T-helper 2 cell treated with Interferon-gamma antibody and Interleukin-4, amounts not matched to agents 5 μg/mL and 100 μg/mL, for 36 hours (primary cell): ENCODE measurements at regions not wholly inside any gene's neighbourhood (a gene's known extent, or its start where the extent isn't known, plus 50 kb on each side); places are given as distances from the start of the nearest gene placed in this dataset.

ENCODE experiments used
- DNase-seq: peaks from one replicate; pipeline ENCODE4 v3.0.0; 2021; ENCODE audit warnings: low spot score
- H3K27ac Mint-ChIP-seq: one replicate; pipeline ENCODE4 v1.8.0; 2021; ENCODE audit warnings: mild to moderate bottlenecking, mixed read lengths
- H3K27me3 Mint-ChIP-seq: one replicate; pipeline ENCODE4 v1.8.0; 2021; ENCODE audit warnings: low read depth, mixed read lengths
- H3K36me3 Mint-ChIP-seq: one replicate; pipeline ENCODE4 v1.8.0; 2021; ENCODE audit warnings: low read depth, mixed read lengths
- H3K4me1 Mint-ChIP-seq: one replicate; pipeline ENCODE4 v1.8.0; 2021; ENCODE audit warnings: low read depth, mixed read lengths
- H3K4me3 Mint-ChIP-seq: one replicate; pipeline ENCODE4 v1.8.0; 2022; ENCODE audit warnings: mild to moderate bottlenecking, moderate library complexity, mixed read lengths
- H3K9me3 Mint-ChIP-seq: one replicate; pipeline ENCODE4 v1.8.0; 2021; ENCODE audit warnings: mixed read lengths

DNA sequence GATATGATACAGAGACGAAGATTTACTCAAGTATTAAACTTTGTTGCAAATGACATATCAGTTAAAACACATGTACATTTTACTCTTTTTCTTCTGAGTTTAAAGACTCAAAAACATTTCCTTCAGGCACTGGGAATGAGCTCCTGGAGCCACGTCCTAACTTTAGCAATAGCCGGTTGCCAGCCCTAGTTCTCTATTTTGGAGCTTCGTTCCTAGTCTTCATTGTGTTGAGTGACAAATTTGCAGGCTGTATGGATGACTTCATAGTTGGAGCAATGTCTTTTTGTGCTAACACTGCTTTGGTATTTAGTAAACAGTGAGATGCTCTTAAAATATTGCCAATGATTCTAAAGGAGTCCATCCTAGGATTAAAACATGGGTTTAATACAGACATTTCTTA, 190.9 kb downstream of the FAT4 start:
- no peak for DNase-seq
- Mint-ChIP-seq H3K4me3 (no peak overlapping the region), H3K27me3 (no peaks in the 10 kb centered on the region), H3K27ac (no peak overlapping the region), H3K36me3 (no peaks in the 10 kb centered on the region), H3K4me1 (no peaks in the 10 kb centered on the region), H3K9me3 (no peaks in the 10 kb centered on the region)

DNA sequence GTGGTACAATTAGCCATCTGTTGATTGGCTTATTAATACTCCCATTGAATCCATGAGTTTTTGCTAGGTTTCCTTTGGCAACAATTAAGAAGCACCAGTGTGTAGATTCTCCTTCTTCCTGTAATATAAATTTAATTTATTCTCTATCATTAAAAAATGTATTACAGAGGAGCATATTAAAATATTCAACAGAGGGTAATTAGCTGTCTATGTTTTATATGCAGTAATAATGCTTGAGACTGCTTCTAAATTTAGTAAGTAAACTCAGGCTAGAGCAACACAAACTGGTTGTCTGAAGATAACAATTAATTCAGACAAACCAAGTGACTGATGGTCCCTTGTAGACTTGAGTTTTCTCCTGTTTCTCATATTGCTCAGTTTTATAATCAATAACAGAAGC, 192.4 kb downstream of the FAT4 start:
- no peaks in the 10 kb centered on the region for H3K36me3 Mint-ChIP-seq
- no peak overlapping the region for H3K27ac Mint-ChIP-seq
- H3K9me3 Mint-ChIP-seq, result no peaks in the 10 kb centered on the region
- no peaks in the 10 kb centered on the region for H3K27me3 Mint-ChIP-seq
- no peak overlapping the region for H3K4me3 Mint-ChIP-seq
- H3K4me1 Mint-ChIP-seq, result no peaks in the 10 kb centered on the region
- DNase-seq, result no peak

DNA sequence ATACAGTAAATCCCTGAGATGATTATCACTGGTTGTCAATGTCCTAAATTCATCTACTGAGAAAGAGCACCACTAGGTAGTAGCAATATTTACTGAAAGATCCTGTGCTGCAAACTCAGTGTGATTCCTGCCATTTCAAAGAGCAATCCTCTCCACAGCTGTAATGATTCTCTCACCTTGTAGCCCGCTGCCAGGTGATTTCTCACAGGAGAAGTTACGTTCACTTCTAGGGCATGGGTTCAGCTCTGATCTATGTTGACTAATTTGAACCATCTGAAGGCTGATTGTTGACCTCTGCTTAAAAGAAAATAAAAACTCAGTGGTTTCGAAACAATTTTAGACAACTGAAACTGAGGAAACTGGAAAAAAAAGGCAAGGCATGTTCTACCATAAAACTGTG, 197.0 kb downstream of the FAT4 start:
- DNase-seq, result no peak
- H3K9me3 Mint-ChIP-seq, result peaks cover 4% of the 10 kb centered on the region
- H3K4me1 Mint-ChIP-seq, result no peaks in the 10 kb centered on the region
- no peaks in the 10 kb centered on the region for H3K27me3 Mint-ChIP-seq
- H3K36me3 Mint-ChIP-seq, result no peaks in the 10 kb centered on the region
- H3K27ac Mint-ChIP-seq, result no peak overlapping the region
- H3K4me3 Mint-ChIP-seq, result no peak overlapping the region

DNA sequence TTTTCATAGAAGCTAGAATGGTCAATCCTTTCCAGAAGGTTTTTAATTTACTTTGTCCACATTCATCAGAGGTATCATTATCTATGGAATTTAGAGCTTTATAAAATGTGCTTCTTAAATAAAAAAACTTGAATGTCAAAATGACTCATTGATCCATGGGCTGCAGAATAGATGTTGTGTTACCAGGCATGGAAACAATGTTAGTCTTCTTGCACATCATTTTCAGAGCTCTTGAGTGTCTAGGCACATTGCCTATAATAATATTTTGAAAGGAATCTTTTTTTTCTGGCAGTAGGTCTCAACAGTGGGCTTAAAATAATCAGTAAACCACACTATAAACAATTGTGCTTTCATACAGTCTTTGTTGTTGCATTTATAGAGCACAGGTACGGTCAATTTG, 200.3 kb downstream of the FAT4 start:
- H3K4me3 Mint-ChIP-seq, result no peak overlapping the region
- H3K36me3 Mint-ChIP-seq, result no peaks in the 10 kb centered on the region
- peaks cover 8% of the 10 kb centered on the region for H3K9me3 Mint-ChIP-seq
- no peak for DNase-seq
- H3K27me3 Mint-ChIP-seq, result no peaks in the 10 kb centered on the region
- no peaks in the 10 kb centered on the region for H3K4me1 Mint-ChIP-seq
- no peak overlapping the region for H3K27ac Mint-ChIP-seq

DNA sequence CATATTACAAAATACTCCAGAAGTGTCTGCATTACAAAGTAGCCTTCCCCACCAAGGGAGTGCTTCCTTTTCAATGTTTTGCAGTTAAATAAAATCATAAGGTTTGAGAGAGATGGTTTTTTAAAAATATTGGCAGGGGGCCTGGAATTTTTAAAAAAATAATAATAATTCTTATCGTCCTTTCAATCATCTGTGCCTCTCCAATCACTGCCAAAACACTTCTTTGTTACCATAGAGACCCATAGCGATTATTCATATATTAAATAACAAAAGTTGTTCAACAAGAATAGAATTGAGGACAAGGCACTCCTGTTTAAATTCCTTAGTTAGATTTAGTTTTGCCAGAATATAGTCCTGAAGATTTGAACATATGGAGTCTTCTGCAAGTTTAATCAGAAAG, 203.1 kb downstream of the FAT4 start:
- Mint-ChIP-seq H3K9me3 (peaks cover 8% of the 10 kb centered on the region), H3K36me3 (no peaks in the 10 kb centered on the region)

DNA sequence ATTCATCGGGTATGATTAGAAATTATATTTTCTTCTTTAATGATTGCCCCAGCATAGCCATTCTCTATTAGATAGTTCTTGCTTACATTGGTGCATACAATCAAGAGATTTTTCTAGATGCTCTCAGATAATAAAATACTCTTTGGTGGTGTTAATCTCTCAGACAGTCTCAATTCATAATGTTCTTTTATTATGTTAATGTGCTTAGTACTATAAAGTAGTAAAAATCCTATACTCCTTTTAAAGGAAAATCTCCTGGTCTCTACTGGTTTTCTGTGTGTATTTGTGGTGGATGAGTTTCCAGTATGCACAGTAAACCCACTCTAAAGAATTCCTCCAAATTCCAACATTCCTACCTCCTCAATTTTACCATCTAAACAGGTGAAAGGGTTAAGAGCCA, 203.5 kb downstream of the FAT4 start:
- no peak for DNase-seq
- peaks cover 8% of the 10 kb centered on the region for H3K9me3 Mint-ChIP-seq
- no peaks in the 10 kb centered on the region for H3K36me3 Mint-ChIP-seq
- H3K4me3 Mint-ChIP-seq, result no peak overlapping the region
- no peaks in the 10 kb centered on the region for H3K27me3 Mint-ChIP-seq
- no peak overlapping the region for H3K27ac Mint-ChIP-seq
- no peaks in the 10 kb centered on the region for H3K4me1 Mint-ChIP-seq

More for the DNA sequence above, 203.1 kb downstream of the FAT4 start:
- no peak for DNase-seq
- Mint-ChIP-seq H3K4me3 (no peak overlapping the region), H3K4me1 (no peaks in the 10 kb centered on the region), H3K27ac (no peak overlapping the region), H3K27me3 (no peaks in the 10 kb centered on the region)

DNA sequence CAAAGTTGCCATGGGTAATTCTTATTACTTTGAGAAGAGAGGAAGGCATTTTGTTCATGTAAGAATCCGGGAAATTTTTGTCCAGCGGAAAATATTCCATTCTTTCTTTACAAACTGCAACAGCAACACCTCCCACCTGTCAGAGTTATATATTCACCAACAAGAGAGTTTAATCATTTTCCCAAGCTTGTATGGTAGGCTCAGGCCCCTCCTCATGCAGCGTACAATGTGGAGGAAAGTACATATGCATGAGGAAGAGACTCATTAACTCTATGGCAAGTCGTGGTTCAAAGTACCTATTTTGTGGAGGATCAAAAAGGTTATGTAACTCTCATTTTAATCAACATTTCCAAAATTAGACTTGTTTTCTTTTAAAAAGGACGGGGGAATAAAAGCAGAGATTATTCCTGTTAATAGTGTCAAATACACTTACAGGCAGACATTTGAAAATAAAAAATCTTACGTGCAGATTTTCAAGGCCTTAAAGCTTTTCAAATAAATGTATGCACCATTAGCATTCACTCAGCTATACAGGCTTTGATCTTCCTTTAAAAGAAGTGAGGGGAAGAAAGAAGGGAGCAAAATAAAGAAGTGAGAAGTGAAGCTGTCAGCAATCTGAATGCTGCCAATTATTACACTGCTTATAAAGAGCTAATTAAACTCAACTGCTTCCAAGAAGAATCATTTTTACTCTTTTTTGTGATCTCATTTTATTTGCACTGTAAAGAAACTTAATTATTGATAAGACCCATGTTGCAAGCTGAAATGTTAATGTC, 204.8 kb downstream of the FAT4 start:
- no peaks in the 10 kb centered on the region for H3K4me1 Mint-ChIP-seq
- H3K9me3 Mint-ChIP-seq, result peaks cover 11% of the 10 kb centered on the region
- no peaks in the 10 kb centered on the region for H3K27me3 Mint-ChIP-seq
- H3K27ac Mint-ChIP-seq, result no peak overlapping the region
- no peak for DNase-seq
- H3K4me3 Mint-ChIP-seq, result no peak overlapping the region
- H3K36me3 Mint-ChIP-seq, result no peaks in the 10 kb centered on the region

DNA sequence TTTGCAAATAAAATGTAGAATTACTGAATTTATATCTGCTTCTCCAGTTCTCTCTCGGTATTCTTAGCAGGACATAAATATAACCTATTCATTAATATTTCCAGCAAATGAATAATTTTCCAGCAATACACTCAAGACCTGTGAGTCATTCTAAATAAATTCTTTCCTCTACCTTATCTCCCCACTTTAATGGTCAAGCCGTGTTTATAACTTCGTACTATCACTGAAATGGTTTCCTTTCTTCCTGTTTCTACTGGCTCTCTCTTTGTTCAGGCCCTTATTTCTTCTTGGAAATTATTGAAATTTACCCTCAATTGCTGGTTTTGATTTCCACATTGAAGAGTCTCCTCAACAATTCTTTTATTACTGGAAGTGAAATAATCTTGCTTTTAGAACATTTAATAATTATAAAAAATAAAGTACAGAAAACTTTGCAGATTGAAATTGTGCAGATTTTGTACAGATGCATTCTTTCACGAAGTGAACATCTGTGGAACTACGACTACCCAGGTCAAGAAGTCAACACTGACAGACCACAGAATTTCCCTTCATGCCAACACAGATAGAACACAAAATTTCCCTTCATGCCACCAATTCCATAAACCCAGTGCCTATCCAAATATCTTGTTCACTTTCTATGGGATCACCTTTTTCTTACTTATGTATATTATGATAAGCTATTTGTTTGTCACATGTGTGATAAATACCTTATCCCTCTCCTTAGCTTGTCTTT, 205.7 kb downstream of the FAT4 start:
- Mint-ChIP-seq H3K36me3 (no peaks in the 10 kb centered on the region), H3K4me3 (no peak overlapping the region), H3K4me1 (no peaks in the 10 kb centered on the region), H3K27me3 (no peaks in the 10 kb centered on the region), H3K27ac (no peak overlapping the region), H3K9me3 (peaks cover 7% of the 10 kb centered on the region)
- no peak for DNase-seq

DNA sequence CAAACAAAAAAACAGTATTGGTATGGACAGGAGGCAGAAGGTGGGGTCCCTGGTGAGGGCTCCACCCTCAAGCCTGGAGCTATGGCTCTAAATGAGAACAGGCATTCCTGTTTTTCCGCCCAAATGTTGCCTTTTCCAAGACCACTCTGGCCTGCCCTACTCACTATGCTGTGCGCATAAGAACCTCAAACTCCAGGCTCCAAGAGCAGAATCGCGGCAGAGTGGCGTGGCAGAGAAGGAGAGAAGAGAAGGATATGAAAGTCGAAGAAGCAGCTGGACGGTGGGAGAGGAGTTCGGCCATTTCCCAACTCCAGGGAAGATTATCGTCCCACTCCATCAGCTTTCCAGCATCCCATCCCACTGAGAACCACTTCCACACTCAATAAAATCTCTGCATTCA, 207.8 kb downstream of the FAT4 start:
- peaks cover 3% of the 10 kb centered on the region for H3K9me3 Mint-ChIP-seq
- no peaks in the 10 kb centered on the region for H3K36me3 Mint-ChIP-seq
- no peak overlapping the region for H3K27ac Mint-ChIP-seq
- H3K4me1 Mint-ChIP-seq, result no peaks in the 10 kb centered on the region
- DNase-seq, result no peak
- H3K27me3 Mint-ChIP-seq, result no peaks in the 10 kb centered on the region
- H3K4me3 Mint-ChIP-seq, result no peak overlapping the region

DNA sequence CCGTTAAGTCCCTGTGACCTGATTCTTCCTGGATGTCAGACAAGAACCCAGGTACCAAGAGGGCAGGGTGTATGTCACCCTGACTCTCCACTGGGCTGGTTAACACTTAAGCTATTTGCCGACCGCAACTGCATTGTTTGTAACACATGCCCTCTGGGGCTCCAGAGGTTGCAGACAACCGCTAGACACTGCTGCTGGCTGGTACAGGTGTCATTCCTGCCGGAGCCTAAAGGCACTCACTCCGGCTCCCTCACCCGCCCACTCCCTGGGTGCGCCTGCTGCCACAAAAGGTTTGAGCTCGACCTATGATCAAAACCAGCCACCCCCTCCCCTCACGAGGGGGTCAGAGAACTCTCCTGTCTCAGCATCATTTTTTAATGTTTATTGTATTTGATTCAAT, 208.2 kb downstream of the FAT4 start:
- no peak for DNase-seq
- Mint-ChIP-seq H3K9me3 (peaks cover 3% of the 10 kb centered on the region), H3K4me1 (no peaks in the 10 kb centered on the region), H3K27ac (no peak overlapping the region), H3K4me3 (no peak overlapping the region), H3K27me3 (no peaks in the 10 kb centered on the region), H3K36me3 (no peaks in the 10 kb centered on the region)

DNA sequence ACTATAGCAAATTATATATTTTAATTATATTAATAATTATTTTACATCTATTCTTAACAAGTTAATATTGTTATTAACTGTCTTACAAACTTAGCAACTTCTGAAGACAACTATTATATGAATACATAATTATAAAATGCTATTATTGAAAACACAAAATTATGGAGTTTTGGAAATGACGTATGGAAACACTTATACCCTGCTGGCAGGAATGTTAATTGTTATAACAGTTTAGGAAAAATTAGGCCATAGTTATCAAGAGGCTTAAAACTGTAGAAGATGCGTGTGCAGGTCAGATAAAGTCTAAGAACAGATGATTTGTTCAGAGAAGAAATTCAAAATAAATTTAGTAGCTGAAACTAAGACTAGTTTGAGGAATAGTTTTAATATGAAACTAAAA, 211.7 kb downstream of the FAT4 start:
- DNase-seq, result no peak
- Mint-ChIP-seq H3K36me3 (no peaks in the 10 kb centered on the region), H3K4me1 (no peaks in the 10 kb centered on the region), H3K27me3 (no peaks in the 10 kb centered on the region), H3K4me3 (no peak overlapping the region), H3K27ac (no peak overlapping the region), H3K9me3 (peaks cover 3% of the 10 kb centered on the region)

DNA sequence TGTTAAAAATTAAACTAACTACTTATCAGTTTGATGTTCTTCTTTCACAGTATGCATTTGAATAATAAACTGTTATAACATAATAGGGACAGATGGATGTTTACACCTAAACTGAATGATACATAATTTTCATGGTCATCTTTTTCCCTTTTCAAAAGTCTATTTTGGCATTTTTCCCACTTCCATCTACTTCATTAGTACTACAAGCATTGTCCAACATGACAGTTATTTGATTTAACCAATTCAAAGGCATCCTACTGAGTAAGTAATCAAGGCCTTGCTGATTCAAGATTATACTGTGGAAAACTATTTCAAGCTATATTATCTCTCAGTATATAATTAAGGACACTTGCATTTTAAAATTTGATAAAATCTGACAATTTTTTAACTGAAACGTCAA, 212.9 kb downstream of the FAT4 start:
- Mint-ChIP-seq H3K36me3 (no peaks in the 10 kb centered on the region), H3K9me3 (peaks cover 3% of the 10 kb centered on the region), H3K27ac (no peak overlapping the region), H3K27me3 (no peaks in the 10 kb centered on the region), H3K4me1 (no peaks in the 10 kb centered on the region), H3K4me3 (no peak overlapping the region)
- DNase-seq, result no peak

DNA sequence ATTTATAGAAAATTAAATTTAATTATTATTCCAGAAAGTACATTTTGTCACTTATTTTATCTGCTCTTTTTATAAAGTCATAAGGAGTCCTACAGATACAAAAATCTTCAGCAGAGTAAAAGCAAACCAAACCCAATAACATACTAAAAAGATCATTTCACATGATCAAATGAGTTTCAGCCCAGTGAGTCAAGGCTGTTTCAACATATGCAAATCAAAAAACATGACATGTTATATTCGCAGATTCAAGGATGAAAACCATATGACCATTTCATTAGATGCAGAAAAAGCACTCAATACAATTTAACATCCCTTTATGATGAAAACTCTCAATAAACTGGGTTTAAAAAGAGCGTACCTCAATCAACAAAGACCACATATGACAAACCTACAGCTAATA, 214.3 kb downstream of the FAT4 start:
- Mint-ChIP-seq H3K27me3 (no peaks in the 10 kb centered on the region), H3K27ac (no peak overlapping the region), H3K36me3 (no peaks in the 10 kb centered on the region), H3K4me3 (no peak overlapping the region), H3K9me3 (peaks cover 4% of the 10 kb centered on the region), H3K4me1 (no peaks in the 10 kb centered on the region)
- DNase-seq, result no peak

DNA sequence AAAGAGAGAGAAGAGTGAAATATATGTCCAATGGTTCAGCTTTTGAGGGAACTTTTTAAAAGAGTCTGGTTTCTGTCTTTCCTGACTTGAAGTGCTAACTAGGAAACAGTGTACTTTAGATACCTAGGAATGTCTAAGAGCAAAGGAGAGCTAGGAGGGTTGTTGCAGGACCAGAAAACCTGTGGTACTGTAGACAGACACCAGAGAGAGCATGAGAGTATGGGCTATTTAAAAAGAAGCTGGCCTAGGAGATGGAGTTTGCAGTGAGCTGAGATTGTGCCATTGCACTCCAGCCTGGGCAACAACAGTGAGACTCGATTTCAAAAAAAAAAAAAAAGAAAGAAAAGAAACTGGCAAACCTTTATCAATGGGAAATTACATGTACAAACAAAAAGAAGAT, 223.9 kb downstream of the FAT4 start:
- Mint-ChIP-seq H3K27ac (no peak overlapping the region), H3K27me3 (no peaks in the 10 kb centered on the region), H3K4me3 (no peak overlapping the region), H3K4me1 (no peaks in the 10 kb centered on the region), H3K36me3 (no peaks in the 10 kb centered on the region), H3K9me3 (peaks cover 2% of the 10 kb centered on the region)
- no peak for DNase-seq

DNA sequence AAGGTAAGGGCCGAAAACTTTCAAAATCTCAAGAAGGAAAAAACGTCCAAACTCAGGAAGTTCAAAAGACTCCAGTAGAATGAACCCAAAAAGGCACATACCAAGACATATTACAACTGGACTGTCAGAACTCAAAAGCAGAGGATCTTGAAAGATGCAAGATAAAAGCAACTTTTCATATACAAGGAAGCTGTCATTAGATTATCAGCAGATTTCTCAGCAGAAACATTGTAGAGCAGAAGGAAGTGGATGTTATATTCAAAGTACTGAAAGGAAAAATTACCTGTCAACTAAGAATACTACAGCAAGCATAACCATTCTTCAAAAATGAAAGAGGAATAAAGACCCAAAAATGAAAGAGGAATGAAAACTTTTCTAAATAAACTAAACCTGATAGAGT, 224.9 kb downstream of the FAT4 start:
- Mint-ChIP-seq H3K4me1 (no peaks in the 10 kb centered on the region), H3K27me3 (no peaks in the 10 kb centered on the region), H3K36me3 (no peaks in the 10 kb centered on the region), H3K9me3 (no peaks in the 10 kb centered on the region), H3K27ac (no peak overlapping the region), H3K4me3 (no peak overlapping the region)
- DNase-seq, result no peak
